IMR-90 (cell line): ENCODE measurements at regions not wholly inside any gene's neighbourhood (a gene's known extent, or its start where the extent isn't known, plus 50 kb on each side); places are given as distances from the start of the nearest gene placed in this dataset.

Source experiments
- ATAC-seq: fragments of 200-7000 bp; cut with Tn5 transposase; 2 replicates; pipeline ENCODE4 v1.9.1; 2020; ENCODE audit warnings: low read depth, mild to moderate bottlenecking, moderate library complexity
- BruUV-seq: library from RNA; stranded (reverse); fragments of 400-500 nt; replicated peaks from 2 replicates; lab custom pipeline; 2021; lab: Mats Ljungman, UMichigan
- CTCF ChIA-PET: fragments of 300-600 bp; formaldehyde crosslinking; extraction: SDS; loops from one replicate; lab custom pipeline; 2021; ENCODE audit warnings: antibody characterized with exemption; lab: Yijun Ruan, JAX
- POLR2A ChIA-PET: fragments of 300-600 bp; sonication (Branson Sonifier 250); formaldehyde crosslinking; loops from one replicate; lab custom pipeline; 2022; ENCODE audit warnings: antibody characterized with exemption; ENCODE audit not compliant: unreplicated experiment; lab: Charles Lee
- DNase-seq: peaks from one replicate; pipeline ENCODE4 v3.0.0; 2013
- H2AFZ ChIP-seq: replicated peaks from 2 replicates; pipeline ENCODE3; 2013; ENCODE audit warnings: low read length, mild to moderate bottlenecking; ENCODE audit not compliant: poor library complexity
- H2AK5ac ChIP-seq: 2 replicates; pipeline ENCODE4 v1.6.1; 2013; ENCODE audit warnings: low read depth, low read length, inconsistent platforms
- H2AK9ac ChIP-seq: replicated peaks from 2 replicates; pipeline ENCODE3; 2013; ENCODE audit warnings: mild to moderate bottlenecking, low read depth, low read length, moderate library complexity; ENCODE audit not compliant: poor library complexity
- H2BK120ac ChIP-seq: 2 replicates; pipeline ENCODE4 v1.6.1; 2013; ENCODE audit warnings: low read depth, low read length, inconsistent platforms
- H2BK15ac ChIP-seq: 3 replicates; pipeline ENCODE4 v1.6.1; 2013; ENCODE audit warnings: low read depth, low read length, inconsistent platforms
- H2BK20ac ChIP-seq: 2 replicates; pipeline ENCODE4 v1.6.1; 2013; ENCODE audit warnings: low read depth, mild to moderate bottlenecking, inconsistent platforms, low read length, moderate library complexity
- H2BK5ac ChIP-seq: 2 replicates; pipeline ENCODE4 v1.6.1; 2013; ENCODE audit warnings: mild to moderate bottlenecking, low read depth, low read length, inconsistent platforms; ENCODE audit not compliant: poor library complexity, severe bottlenecking
- H3K14ac ChIP-seq: replicated peaks from 2 replicates; pipeline ENCODE4 v1.6.1; 2013; ENCODE audit warnings: low read depth, low read length, inconsistent platforms
- H3K18ac ChIP-seq: 2 replicates; pipeline ENCODE4 v1.6.1; 2013; ENCODE audit warnings: low read depth, low read length, control low read depth
- H3K23ac ChIP-seq: 2 replicates; pipeline ENCODE4 v1.6.1; 2013; ENCODE audit warnings: low read depth, low read length, inconsistent platforms
- H3K27ac ChIP-seq: 2 replicates; pipeline ENCODE4 v1.5.1; 2013; ENCODE audit warnings: mild to moderate bottlenecking, control low read depth, low read length; ENCODE audit not compliant: insufficient read depth
- H3K27me3 ChIP-seq: 2 replicates; pipeline ENCODE4 v1.6.1; 2013; ENCODE audit warnings: low read length; ENCODE audit not compliant: control insufficient read depth, insufficient read depth
- H3K36me3 ChIP-seq: 2 replicates; pipeline ENCODE4 v1.6.1; 2013; ENCODE audit warnings: low read length, mixed read lengths; ENCODE audit not compliant: control insufficient read depth, insufficient read depth
- H3K4ac ChIP-seq: 2 replicates; pipeline ENCODE4 v1.6.1; 2013; ENCODE audit warnings: low read depth, low read length, inconsistent platforms
- H3K4me1 ChIP-seq: 2 replicates; pipeline ENCODE4 v1.6.1; 2013; ENCODE audit warnings: low read length, mixed read lengths; ENCODE audit not compliant: control insufficient read depth, insufficient read depth
- H3K4me2 ChIP-seq: 2 replicates; pipeline ENCODE4 v1.6.1; 2013; ENCODE audit warnings: low read depth, mild to moderate bottlenecking, control low read depth, low read length, moderate library complexity
- H3K4me3 ChIP-seq: 2 replicates; pipeline ENCODE4 v1.5.1; 2013; ENCODE audit warnings: low read depth, mild to moderate bottlenecking, control low read depth, low read length, moderate library complexity; ENCODE audit not compliant: insufficient read depth
- H3K56ac ChIP-seq: 2 replicates; pipeline ENCODE4 v1.6.1; 2013; ENCODE audit warnings: low read length, inconsistent platforms; ENCODE audit not compliant: insufficient read depth; ENCODE audit errors: extremely low read depth
- H3K79me1 ChIP-seq, 2 experiments: 2 replicates each; pipeline ENCODE4 v1.6.1; 2013; ENCODE audit warnings: low read length in 2 of 2, inconsistent platforms in 1 of 2, low read depth in 1 of 2
- H3K9ac ChIP-seq: 2 replicates; pipeline ENCODE4 v1.6.1; 2013; ENCODE audit warnings: low read depth, low read length, control low read depth
- H3K9me1 ChIP-seq: 2 replicates; pipeline ENCODE4 v1.6.1; 2013; ENCODE audit warnings: low read length, inconsistent platforms; ENCODE audit not compliant: insufficient read depth
- H3K9me3 ChIP-seq: 2 replicates; pipeline ENCODE4 v1.6.1; 2013; ENCODE audit warnings: low read length; ENCODE audit not compliant: control insufficient read depth, insufficient read depth
- H4K20me1 ChIP-seq: 2 replicates; pipeline ENCODE4 v1.6.1; 2013; ENCODE audit warnings: low read length, inconsistent platforms; ENCODE audit not compliant: insufficient read depth
- H4K5ac ChIP-seq: 2 replicates; pipeline ENCODE4 v1.6.1; 2013; ENCODE audit warnings: mild to moderate bottlenecking, low read depth, low read length, control low read depth
- H4K8ac ChIP-seq, 2 experiments: 2 replicates each; pipeline ENCODE4 v1.6.1; 2013; ENCODE audit warnings: low read depth in 2 of 2, low read length in 2 of 2, control low read depth in 1 of 2, inconsistent platforms in 1 of 2
- H4K91ac ChIP-seq: 2 replicates; pipeline ENCODE4 v1.6.1; 2013; ENCODE audit warnings: low read depth, low read length, inconsistent platforms; ENCODE audit not compliant: insufficient read depth
- BHLHE40 ChIP-seq: fragments of 150-350 bp; IDR thresholded peaks from 2 replicates; pipeline ENCODE4 v1.6.1; 2016; ENCODE audit warnings: mild to moderate bottlenecking, low read depth, low read length
- CEBPB ChIP-seq: IDR thresholded peaks from 2 replicates; pipeline ENCODE4 v1.6.1; 2012; ENCODE audit warnings: low read depth, low read length, improper control_type of control experiment
- CHD1 ChIP-seq: IDR thresholded peaks from 2 replicates; pipeline ENCODE4 v1.6.1; 2012; ENCODE audit warnings: low read depth, low read length, improper control_type of control experiment
- CTCF ChIP-seq: conservative IDR thresholded peaks from 2 replicates; pipeline ENCODE4 v1.5.1; 2012; ENCODE audit warnings: mild to moderate bottlenecking, low read depth, low read length, improper control_type of control experiment
- ELK1 ChIP-seq: fragments of 150-350 bp; IDR thresholded peaks from 2 replicates; pipeline ENCODE4 v1.6.1; 2016; ENCODE audit warnings: low read depth, mild to moderate bottlenecking, low read length, moderate library complexity, borderline replicate concordance
- FOS ChIP-seq: fragments of 150-350 bp; IDR thresholded peaks from 2 replicates; pipeline ENCODE4 v1.6.1; 2016; ENCODE audit warnings: low read depth, low read length
- MAFK ChIP-seq: IDR thresholded peaks from 2 replicates; pipeline ENCODE4 v1.6.1; 2012; ENCODE audit warnings: low read depth, low read length, improper control_type of control experiment
- MAZ ChIP-seq: IDR thresholded peaks from 2 replicates; pipeline ENCODE4 v1.6.1; 2012; ENCODE audit warnings: low read depth, mild to moderate bottlenecking, low read length, improper control_type of control experiment, moderate library complexity, borderline replicate concordance
- MXI1 ChIP-seq: IDR thresholded peaks from 2 replicates; pipeline ENCODE4 v1.6.1; 2012; ENCODE audit warnings: low read depth, mild to moderate bottlenecking, low read length, moderate library complexity, borderline replicate concordance
- NFE2L2 ChIP-seq: fragments of 150-350 bp; IDR thresholded peaks from 2 replicates; pipeline ENCODE4 v1.6.1; 2016; ENCODE audit warnings: low read depth, mild to moderate bottlenecking, low read length
- POLR2A ChIP-seq: IDR thresholded peaks from 2 replicates; pipeline ENCODE4 v1.6.1; 2012; ENCODE audit warnings: mild to moderate bottlenecking, low read depth, low read length
- RAD21 ChIP-seq: IDR thresholded peaks from 2 replicates; pipeline ENCODE4 v1.6.1; 2012; ENCODE audit warnings: low read length, improper control_type of control experiment
- RCOR1 ChIP-seq: IDR thresholded peaks from 2 replicates; pipeline ENCODE4 v1.6.1; 2012; ENCODE audit warnings: mild to moderate bottlenecking, low read length, improper control_type of control experiment; ENCODE audit not compliant: insufficient replicate concordance
- RFX5 ChIP-seq: IDR thresholded peaks from 2 replicates; pipeline ENCODE4 v1.8.0; 2012; ENCODE audit warnings: low read depth, mild to moderate bottlenecking, low read length, moderate library complexity
- SMC3 ChIP-seq: fragments of 150-350 bp; IDR thresholded peaks from 2 replicates; pipeline ENCODE4 v1.6.1; 2016; ENCODE audit warnings: low read depth, mild to moderate bottlenecking, antibody characterized with exemption, low read length, moderate library complexity
- USF2 ChIP-seq: fragments of 150-350 bp; IDR thresholded peaks from 2 replicates; pipeline ENCODE4 v1.6.1; 2017; ENCODE audit warnings: mild to moderate bottlenecking, antibody characterized with exemption, low read length, low read depth
- WGBS, 2 experiments: methylation state at CpG; one replicate each; pipeline versions ENCODE4 v1.1.5 to v1.1.7; 2013; ENCODE audit warnings: missing lambda C conversion rate in 2 of 2; ENCODE audit not compliant: insufficient read length in 1 of 2; ENCODE audit errors: extremely low coverage in 2 of 2; 5-methylcytosine and 5-hydroxymethylcytosine counted together
- dilution Hi-C: fragments of 300-500 bp; cut with HindIII; formaldehyde crosslinking; loops from one replicate; pipeline ENCODE4 v1.14.3; 2018; ENCODE audit warnings: low sequenced_read_pairs; ENCODE audit not compliant: unreplicated experiment
- in situ Hi-C: fragments of 300-500 bp; cut with MboI; formaldehyde crosslinking; loops from 3 replicates; pipeline ENCODE4 v1.14.3; 2019; ENCODE audit warnings: low sequenced_read_pairs, inconsistent platforms, mixed read lengths
- intact Hi-C: fragments of 100-400 bp; cut with micrococcal nuclease; formaldehyde crosslinking; loops from 2 replicates; pipeline ENCODE4 v1.10.0; 2022

GRCh38 chr10:44478876-44479705 is 94.2 kb upstream of the CXCL12 start:
- WGBS, 2 experiments = no CpG with 5 or more reads among the region's 8 CpGs
- intact Hi-C loops = no loop called here
- no peak overlapping the region for H2AFZ ChIP-seq
- H4K5ac ChIP-seq = no peak overlapping the region
- H3K14ac ChIP-seq = no peak overlapping the region
- ATAC-seq (no peak), DNase-seq (no peak)
- no peak overlapping the region for H2BK5ac ChIP-seq
- no peak overlapping the region for H2BK20ac ChIP-seq
- no TSS peak for BruUV-seq
- no peaks in the 10 kb centered on the region for H4K20me1 ChIP-seq
- no peak overlapping the region for H3K18ac ChIP-seq
- no peak overlapping the region for H2BK120ac ChIP-seq
- H4K91ac ChIP-seq = no peak overlapping the region
- no peaks in the 10 kb centered on the region for H3K4me1 ChIP-seq
- no peaks in the 10 kb centered on the region for H3K9me1 ChIP-seq
- ChIA-PET POLR2A (no interaction called here), CTCF (no interaction called here)
- H3K9ac ChIP-seq = no peak overlapping the region
- no peak overlapping the region for H2BK15ac ChIP-seq
- H3K27me3 ChIP-seq = peaks cover 2% of the 10 kb centered on the region
- no peak for TF ChIP-seq BHLHE40
- no peak for TF ChIP-seq MAZ
- no peak for TF ChIP-seq RFX5
- no peak for TF ChIP-seq RCOR1
- no peak for TF ChIP-seq MAFK
- no peak for TF ChIP-seq CEBPB
- no peak for TF ChIP-seq USF2
- TF ChIP-seq NFE2L2 = no peak
- TF ChIP-seq FOS = no peak
- no peak for TF ChIP-seq CHD1
- TF ChIP-seq MXI1 = no peak
- TF ChIP-seq ELK1 = no peak
- TF ChIP-seq RAD21 = no peak
- TF ChIP-seq POLR2A = no peak
- no peak for TF ChIP-seq SMC3
- TF ChIP-seq CTCF = no peak
- H3K4me2 ChIP-seq = no peak overlapping the region
- no peaks in the 10 kb centered on the region for H3K79me1 ChIP-seq
- no peaks in the 10 kb centered on the region for H3K9me3 ChIP-seq
- no peak overlapping the region for H3K27ac ChIP-seq
- H4K8ac ChIP-seq = no peak overlapping the region
- in situ Hi-C loops = no loop called here
- dilution Hi-C loops = no loop called here
- H3K4me3 ChIP-seq = no peak overlapping the region
- no peak overlapping the region for H2AK9ac ChIP-seq
- no peaks in the 10 kb centered on the region for H3K36me3 ChIP-seq
- H3K4ac ChIP-seq = no peak overlapping the region
- no peak overlapping the region for H3K56ac ChIP-seq
- no peak overlapping the region for H3K23ac ChIP-seq
- H2AK5ac ChIP-seq = no peak overlapping the region
